HPDE6-E6E7 (cell line): ENCODE measurements at regions not wholly inside any gene's neighbourhood (a gene's known extent, or its start where the extent isn't known, plus 50 kb on each side); places are given as distances from the start of the nearest gene placed in this dataset.
"Not testable (repeated sequence)": the region's sequence is repeated elsewhere in the genome, so short reads cannot be mapped to it uniquely, and the experiment has no call there.

Source experiments
- DNase-seq: peaks from one replicate; pipeline ENCODE4 v3.0.0; 2011; ENCODE audit warnings: missing footprints; ENCODE audit errors: extremely low spot score

- no peak for DNase-seq
Observed at GRCh38 chr10:109411917-109412316, 511.4 kb downstream of the XPNPEP1 start.

GRCh38 chr10:109405338-109405737 is 518.0 kb downstream of the XPNPEP1 start:
- DNase-seq = no peak

GRCh38 chr10:109403551-109403950 is 519.8 kb downstream of the XPNPEP1 start:
- DNase-seq = no peak

- DNase-seq = no peak
Observed at GRCh38 chr10:109393425-109393824, 529.9 kb downstream of the XPNPEP1 start.

- no peak for DNase-seq
Observed at GRCh38 chr10:109386921-109387320, 536.4 kb downstream of the XPNPEP1 start.

- no peak for DNase-seq
Observed at GRCh38 chr10:109386101-109386500, 537.2 kb downstream of the XPNPEP1 start.

GRCh38 chr10:109379186-109379585 is 544.1 kb downstream of the XPNPEP1 start:
- no peak for DNase-seq

GRCh38 chr10:109374215-109374614 is 549.1 kb downstream of the XPNPEP1 start:
- DNase-seq = no peak

GRCh38 chr10:109359316-109359715 is 564.0 kb downstream of the XPNPEP1 start:
- DNase-seq = no peak

- DNase-seq = no peak
Observed at GRCh38 chr10:109358325-109358724, 565.0 kb downstream of the XPNPEP1 start.

GRCh38 chr10:109348324-109348723 is 575.0 kb downstream of the XPNPEP1 start:
- DNase-seq = no peak

- DNase-seq = no peak
Observed at GRCh38 chr10:109343293-109343692, 580.0 kb downstream of the XPNPEP1 start.

- no peak for DNase-seq
Observed at GRCh38 chr10:109341986-109342385, 581.3 kb downstream of the XPNPEP1 start.

- no peak for DNase-seq
Observed at GRCh38 chr10:109328001-109328400, 595.3 kb downstream of the XPNPEP1 start.

GRCh38 chr10:109327266-109327665 is 596.0 kb downstream of the XPNPEP1 start:
- DNase-seq = no peak

- no peak for DNase-seq
Observed at GRCh38 chr10:109324721-109325120, 598.6 kb downstream of the XPNPEP1 start.

GRCh38 chr10:109317746-109318366 is 605.5 kb downstream of the XPNPEP1 start:
- no peak for DNase-seq

- DNase-seq = not testable (repeated sequence)
Observed at GRCh38 chr10:109314016-109314415, 609.3 kb downstream of the XPNPEP1 start.

- DNase-seq = not testable (repeated sequence)
Observed at GRCh38 chr10:109312555-109312954, 610.8 kb downstream of the XPNPEP1 start.

- DNase-seq = no peak
Observed at GRCh38 chr10:109308971-109309370, 614.3 kb downstream of the XPNPEP1 start.

GRCh38 chr10:109307102-109307501 is 616.2 kb downstream of the XPNPEP1 start:
- DNase-seq = not testable (repeated sequence)

- DNase-seq = no peak
Observed at GRCh38 chr10:109306698-109307097, 616.6 kb downstream of the XPNPEP1 start.

GRCh38 chr10:109287858-109288257 is 635.5 kb downstream of the XPNPEP1 start:
- DNase-seq = no peak

- DNase-seq = no peak
Observed at GRCh38 chr10:109282510-109282909, 640.8 kb downstream of the XPNPEP1 start.
